IPS DF 19.7 (cell line): ENCODE measurements at regions not wholly inside any gene's neighbourhood (a gene's known extent, or its start where the extent isn't known, plus 50 kb on each side); places are given as distances from the start of the nearest gene placed in this dataset.
"Not testable (repeated sequence)": the region's sequence is repeated elsewhere in the genome, so short reads cannot be mapped to it uniquely, and the experiment has no call there.

Experiments used
- DNase-seq: peaks from one replicate; pipeline ENCODE4 v3.0.0-alpha.2; 2013; ENCODE audit warnings: low read depth, low spot score

DNA sequence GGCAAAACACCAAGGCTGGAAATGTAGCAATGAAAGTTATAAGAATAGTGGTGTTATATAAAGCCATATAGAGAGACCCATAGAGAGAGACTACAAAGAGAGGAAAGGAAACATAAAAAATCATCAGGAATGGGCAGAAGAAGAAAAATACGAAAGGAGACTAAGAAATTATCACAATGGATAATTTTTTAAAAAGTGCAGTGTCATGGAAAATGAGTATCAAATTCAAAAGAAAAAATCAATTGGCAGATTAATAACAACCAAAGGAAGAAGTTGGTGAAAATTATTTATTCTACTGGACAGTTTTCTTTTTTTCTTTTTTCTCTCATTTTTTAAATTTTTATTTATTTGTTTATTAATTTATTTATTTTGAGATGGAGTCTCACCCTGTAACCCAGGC is 1488.4 kb upstream of the WWC1 start:
- no peak for DNase-seq

DNA sequence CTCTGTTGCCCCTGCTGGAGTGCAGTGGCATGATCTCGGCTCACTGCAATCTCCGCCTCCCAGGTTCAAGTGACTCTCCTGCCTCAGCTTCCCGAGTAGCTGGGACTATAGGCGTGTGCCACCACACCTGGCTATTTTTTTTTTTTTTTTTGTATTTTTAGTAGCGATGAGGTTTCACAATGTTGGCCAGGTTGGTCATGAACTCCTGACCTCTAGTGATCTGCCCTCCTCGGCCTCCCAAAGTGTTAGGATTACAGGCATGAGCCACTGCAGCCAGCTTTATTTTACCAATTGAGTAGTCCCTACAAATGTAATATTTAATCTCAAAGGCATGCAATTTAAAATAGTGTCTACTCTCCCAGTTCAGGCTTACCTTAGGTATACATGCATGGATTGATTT is 1487.2 kb upstream of the WWC1 start:
- not testable (repeated sequence) for DNase-seq

DNA sequence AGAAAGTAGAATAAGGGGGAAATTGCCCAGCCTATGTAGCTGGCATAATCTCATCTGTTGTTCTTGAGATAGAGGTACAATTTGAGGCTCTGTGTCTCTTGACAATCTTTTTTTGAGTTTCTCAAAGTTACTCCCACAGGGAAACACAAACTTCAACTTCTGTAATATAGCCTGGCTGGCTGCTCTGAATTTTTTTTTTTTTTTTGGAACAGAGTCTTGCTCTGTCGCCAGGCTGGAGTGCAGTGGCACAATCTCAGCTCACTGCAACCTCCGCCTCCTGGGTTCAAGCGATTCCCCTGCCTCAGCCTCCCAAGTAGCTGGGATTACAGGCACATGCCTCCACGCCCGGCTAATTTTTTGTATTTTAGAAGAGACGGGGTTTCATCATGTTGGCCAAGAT is 1486.8 kb upstream of the WWC1 start:
- not testable (repeated sequence) for DNase-seq

DNA sequence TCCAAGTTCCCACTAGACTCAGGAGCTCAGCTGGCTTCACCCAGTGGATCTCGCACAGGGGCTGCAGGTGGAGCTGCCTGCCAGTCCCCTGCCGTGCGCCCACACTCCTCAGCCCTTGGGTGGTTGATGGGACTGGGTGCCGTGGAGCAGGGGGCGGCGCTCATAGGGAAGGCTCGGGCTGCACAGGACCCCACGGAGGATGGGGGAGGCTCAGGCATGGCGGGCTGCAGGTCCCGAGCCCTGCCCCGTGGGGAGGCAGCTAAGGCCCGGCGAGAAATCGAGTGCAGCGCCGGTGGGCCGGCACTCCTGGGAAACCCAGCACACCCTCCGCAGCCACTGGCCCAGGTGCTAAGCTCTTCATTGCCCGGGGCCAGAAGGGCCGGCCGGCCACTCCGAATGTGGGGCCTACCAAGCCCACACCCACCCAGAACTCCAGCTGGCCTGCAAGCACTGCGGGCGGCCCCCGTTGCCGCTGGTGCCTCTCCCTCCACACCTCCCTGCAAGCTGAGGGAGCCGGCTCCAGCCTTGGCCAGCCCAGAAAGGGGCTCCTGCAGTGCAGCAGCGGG is 1481.3 kb upstream of the WWC1 start:
- not testable (repeated sequence) for DNase-seq

DNA sequence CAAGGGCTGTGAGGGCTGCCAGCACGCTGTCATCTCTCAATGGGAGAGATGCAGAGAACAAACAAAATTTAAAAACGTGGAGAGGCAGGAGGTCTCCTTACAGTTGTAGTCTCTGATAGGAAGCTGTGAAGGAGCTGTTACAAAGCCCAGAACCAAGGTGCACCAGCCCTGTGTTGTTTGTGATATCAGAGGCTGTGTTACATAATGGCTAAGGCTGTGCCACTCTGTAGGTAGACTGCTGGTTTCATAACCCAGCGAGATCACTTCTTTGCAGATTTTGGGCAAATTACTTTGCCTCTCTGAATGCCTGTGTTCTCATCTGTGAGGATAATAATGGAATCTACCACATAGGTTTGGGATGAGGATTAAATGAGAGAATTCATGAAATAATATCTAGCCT is 1480.7 kb upstream of the WWC1 start:
- no peak for DNase-seq

DNA sequence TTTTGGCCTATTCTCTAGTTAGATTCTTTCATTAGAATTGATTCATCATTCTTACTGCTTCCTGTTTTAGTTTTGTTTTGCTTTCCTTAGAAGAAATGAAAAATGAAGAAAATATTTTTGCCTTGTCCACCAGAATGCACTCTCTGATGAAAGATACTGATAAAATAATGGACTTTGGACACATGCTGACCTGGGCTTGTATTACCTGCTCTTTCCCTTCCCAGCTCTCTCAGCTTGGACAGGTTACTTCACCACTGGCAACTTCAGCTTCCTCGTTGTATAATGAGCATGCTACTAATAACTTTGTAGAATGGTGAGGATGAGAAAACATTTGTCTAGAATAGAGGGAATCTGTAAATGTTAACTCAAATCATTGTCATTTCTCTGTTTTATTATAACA is 1468.1 kb upstream of the WWC1 start:
- DNase-seq = no peak

DNA sequence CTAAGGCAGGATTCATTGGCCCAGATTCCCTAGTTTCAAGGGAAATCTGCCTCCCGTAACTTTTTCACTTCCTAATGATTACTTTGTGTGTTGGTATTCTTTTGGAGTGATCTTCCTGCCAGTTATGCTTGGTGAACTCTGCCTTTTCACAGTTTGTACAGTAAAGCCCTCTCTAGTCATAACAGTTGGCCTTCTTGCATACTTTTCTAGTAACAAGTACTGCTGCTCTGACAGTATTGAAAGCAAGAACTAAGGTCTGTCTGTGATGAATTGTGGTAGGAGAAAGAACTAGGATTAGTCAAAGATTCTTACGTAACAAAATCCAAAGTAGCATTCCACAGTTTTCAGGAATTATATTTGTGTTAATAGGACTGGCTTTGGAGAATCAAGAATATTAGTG is 1457.2 kb upstream of the WWC1 start:
- DNase-seq = no peak

DNA sequence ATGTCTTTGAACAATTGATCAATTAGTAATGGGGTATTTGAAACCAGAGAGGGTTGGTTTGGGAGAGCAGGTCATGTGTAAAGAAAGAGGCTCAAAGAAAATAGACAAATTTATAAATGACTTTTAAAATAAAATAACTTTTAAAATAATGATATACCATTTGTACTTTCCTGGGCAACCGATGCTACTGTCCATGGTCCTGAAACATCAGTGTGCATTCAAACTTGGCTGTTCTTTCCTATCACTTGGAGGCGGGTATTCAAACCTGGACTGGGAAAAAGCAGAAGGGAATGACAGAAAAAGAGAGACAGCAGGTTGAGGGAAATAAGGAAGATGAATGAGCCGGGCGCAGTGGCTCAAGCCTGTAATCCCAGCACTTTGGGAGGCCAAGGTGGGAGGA is 1446.4 kb upstream of the WWC1 start:
- no peak for DNase-seq

DNA sequence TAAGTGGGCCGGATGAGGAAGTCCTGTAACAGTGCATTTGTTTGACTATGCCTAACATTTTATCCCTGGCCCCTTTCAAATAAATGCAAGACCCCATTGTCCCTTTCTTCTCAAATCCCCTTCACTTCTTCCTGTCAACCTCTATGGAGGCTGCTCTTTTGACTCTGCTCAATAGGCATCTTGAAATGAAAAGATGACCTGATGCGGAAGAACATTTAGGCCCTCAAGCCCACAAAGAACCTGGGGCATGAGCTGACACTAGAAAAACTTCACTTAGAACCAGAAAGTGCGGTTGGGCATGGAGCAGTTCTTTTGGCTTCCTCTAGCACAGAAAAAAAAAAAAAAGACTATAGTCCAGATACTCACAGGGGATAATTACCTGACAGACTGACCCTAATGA is 1434.7 kb upstream of the WWC1 start:
- DNase-seq = no peak

DNA sequence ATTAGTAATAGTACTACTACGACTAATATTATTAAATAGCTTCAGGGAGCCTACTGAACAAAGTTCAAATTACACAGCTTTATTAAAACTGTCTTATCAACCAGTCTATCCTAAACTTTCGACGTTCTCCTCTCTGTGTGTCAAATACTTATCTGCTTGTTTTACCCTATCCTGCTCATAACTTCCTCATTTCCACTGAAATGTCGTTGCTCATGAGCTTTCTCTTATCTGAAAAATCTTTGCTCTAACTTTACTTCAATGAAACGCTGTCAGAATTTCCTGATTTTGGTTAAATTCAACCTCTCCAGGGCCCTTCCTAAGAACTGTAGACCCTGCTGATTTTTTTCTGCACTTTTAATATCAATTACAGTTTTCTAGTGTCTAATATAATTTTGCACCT is 1431.0 kb upstream of the WWC1 start:
- DNase-seq = no peak

DNA sequence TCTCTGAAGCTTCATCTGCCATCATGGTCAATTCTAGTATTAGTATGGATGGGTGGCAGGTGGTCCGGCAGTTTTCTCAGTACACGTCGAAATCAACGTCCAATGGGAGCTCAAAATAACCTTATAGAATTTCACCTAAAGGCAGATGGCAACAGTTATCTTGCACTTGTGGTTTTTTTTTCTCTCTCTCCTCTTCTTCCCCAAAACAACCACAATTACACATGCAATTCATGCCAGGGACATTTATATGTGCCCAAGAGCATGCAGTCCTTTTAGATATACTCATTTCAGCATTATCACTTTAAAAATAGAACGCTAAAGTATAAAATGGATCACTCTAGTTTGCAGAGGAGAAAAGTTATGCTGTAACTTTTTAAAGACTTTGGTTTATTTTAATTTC is 1428.9 kb upstream of the WWC1 start:
- no peak for DNase-seq

DNA sequence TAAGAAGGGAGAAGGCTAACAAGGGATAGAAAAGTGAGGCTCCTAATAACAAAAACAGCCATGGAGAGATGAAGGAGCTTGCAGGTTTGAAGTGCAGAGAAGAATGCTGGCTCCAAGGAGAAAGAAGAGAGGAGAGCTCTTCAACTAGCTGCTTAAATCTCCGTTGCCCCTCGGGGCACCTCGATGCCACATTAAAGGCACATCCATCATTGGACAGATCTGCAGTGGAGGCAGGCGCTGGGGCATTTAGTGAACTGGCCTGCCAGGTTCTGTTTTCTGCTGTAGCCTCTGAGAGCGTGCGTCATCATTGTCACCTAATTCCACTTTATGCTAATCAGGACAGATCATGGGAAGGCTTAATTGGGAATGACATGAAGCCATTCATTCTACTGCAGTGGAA is 1426.2 kb upstream of the WWC1 start:
- DNase-seq = no peak

DNA sequence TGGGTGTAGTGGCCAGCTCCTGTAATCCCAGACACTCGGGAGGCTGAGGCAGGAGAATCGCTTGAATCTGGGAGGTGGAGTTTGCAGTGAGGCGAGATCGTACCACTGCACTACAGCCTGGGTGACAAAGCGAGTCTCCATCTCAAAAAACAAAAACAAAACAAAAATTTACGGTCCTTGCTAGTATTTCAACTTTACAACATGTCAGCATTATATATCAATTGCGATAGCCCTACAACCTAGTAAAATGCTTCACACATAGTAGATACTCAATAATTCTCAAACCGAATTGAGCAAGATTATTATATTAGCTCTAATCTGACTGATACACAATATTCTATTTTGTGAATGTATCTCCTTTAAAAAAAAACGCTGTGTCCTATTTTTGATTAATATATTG is 1411.0 kb upstream of the WWC1 start:
- DNase-seq = no peak

DNA sequence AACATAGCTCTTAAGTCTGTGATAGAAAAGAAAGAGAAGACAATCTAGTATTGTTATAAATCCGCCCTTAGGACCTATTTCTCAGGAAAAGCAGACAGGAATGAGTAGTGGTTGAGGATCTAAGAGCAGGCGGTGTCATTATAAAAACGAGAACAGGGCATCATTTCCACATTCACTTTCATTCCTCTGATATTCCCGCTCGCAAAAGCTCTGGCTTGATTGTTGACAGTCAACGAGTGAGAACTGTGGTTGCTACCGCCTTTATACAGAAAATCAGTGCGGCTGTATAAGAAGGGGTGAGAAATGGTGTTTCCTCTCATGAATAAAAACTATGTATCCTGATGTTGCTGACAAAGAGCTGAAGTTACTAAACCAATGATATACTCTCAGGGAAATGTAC is 1409.6 kb upstream of the WWC1 start:
- no peak for DNase-seq

DNA sequence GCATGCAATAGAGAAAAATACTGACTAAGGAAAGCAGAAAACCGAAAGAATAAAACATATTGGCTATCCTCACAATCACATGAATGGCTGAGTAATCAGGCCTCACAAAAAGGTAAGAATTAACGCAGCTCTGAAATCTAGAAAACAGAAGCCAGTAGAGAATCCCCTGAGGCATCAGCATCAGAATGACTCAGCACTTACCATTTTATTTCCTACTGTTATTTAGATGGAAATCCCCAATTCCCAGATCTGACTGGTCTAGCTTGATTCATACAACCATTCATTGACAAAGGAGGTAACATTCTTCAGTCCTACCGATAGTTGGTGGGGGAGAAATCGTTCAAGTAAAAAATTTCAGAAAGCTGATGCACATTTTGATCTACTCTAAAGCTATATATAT is 1408.4 kb upstream of the WWC1 start:
- DNase-seq = peak; percentile 64

DNA sequence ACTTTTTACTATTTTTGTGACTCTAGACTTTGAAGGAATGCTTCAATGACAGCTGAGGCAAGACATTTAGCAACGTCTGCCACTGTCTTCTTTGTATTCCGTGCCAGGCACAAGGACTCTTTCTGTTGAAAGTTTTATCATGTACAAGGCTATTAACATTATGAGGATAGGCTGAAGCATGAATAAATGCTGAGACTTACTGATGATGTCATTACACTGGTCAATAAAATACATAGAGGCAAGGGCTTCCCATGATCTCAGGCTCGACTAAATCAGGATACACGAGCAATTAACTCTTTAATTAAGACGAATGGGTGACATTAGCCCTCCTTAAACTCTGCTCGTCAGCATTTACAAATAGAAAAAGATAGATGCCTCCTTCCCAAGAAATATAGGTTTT is 1393.3 kb upstream of the WWC1 start:
- DNase-seq = no peak

DNA sequence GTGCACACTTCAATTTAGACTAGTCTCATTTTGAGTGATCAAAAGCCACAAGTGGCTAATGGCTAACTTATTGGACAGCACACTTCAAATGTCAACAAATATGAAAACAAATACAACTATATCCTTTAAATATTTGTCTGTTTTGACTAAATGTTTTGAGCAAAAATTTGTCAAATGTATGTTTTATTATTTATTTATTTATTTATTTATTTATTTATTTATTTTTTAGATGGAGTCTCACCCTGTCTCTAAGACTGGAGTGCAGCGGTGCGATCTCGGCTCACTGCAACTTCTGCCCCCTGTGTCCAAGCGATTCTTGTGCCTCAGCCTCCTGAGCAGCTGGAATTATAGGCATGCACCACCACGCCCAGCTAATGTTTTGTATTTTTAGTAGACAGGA is 1392.1 kb upstream of the WWC1 start:
- no peak for DNase-seq

DNA sequence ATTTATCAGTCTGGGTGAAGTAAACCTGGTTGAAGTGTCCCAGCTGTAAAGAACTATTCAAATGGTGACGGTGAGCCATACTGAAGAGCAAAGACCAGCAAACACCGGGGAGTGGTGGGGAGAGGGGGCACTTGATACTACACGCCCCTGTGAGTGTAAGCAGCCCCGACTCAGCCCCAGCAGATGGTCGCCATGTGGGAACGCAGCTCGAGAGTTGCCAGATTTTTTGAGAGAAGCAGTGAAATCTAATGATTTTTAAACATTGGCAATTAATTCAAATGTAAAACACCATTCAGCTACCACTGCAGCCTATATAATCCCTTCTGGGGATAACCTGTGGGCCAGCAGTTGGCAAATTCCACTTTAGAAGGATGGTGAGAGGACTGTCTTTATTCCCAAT is 1386.9 kb upstream of the WWC1 start:
- DNase-seq = no peak

DNA sequence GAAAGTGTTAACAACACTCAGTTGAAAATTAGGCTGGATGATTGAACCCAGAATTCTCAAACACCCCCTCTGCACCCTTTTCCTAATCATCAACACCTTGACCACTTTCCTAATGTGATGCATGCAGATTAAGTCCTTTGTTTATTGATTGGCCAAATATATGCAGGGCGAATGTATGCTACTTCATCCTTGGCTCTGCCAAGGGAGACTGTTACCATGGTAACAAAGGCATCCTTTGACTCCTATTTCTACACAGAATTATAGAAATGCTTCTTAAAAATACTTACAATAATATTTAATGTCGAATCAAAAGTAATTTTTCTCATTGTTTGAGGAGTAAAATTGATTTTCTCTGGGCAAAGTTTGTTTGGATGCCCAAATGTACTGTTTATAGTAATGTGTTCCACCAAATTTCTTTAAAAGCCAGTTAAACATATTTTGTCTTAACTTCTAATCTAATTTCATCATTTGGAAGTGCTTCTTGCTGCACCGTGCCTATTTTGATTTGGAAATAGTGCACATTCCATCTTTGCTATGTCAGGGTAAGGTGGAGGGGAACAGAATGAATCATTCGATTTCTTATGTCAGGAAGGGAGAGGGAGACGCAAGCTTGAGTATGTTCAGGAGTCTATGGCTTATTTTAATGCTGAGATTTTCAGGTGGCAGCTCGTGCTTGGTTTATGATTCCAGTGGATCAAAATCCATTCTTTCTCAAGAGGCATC is 1384.3 kb upstream of the WWC1 start:
- DNase-seq = no peak

DNA sequence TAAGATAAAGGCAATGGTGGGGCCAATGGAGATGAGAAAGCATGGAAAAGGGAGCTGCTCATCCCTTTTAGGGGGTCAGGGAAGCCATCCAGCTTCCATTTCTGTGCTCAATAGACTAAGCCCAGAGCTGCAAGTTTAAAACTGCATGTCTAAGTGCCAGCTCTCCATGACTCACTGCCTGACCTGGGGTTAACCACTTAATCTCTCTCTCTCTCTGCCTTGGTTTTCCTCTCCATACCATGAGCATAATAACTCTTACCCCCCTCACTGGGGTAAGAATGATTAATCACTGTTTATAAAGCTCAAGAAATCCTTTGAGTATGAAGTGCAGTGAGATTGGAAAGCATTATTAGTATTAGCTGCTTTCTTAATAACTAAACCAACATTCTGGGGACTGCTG is 1382.4 kb upstream of the WWC1 start:
- DNase-seq = no peak

DNA sequence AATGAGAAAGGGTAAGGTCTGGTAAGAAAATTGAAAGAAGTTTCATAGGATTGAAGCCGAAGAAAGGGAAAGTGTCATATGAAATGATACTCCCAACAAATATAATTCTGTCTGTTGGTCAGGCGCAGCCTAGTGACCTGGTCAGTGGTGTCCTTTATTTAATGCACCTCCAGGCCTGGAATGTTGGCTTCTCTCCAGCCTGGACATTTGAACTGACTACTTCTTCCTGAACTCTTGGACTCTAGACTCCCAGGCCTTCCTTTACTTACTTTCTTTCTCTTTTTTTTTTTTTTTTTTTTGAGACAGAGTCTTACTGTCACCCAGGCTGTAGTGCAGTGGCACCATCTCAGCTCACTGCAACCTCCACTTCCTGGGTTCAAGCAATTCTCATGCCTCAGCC is 1381.5 kb upstream of the WWC1 start:
- no peak for DNase-seq

DNA sequence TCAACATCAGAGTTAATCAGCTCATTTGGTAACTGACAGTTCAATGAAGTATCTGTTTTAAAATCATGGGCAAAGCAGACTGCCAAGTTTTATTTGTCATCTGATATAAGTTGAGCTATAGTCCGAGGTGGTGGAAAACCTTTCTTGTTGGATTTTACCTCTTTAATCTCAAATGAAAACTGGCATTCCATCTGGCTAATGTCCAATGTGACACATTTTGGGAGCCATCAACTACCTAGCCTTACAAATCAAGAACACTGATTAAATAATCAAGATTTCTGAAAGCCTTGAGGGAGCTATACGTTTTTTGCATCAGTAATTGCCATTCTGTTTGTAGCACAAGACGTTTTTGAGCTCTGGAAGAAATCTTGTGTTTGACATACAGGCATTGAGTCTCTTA is 1380.5 kb upstream of the WWC1 start:
- no peak for DNase-seq

DNA sequence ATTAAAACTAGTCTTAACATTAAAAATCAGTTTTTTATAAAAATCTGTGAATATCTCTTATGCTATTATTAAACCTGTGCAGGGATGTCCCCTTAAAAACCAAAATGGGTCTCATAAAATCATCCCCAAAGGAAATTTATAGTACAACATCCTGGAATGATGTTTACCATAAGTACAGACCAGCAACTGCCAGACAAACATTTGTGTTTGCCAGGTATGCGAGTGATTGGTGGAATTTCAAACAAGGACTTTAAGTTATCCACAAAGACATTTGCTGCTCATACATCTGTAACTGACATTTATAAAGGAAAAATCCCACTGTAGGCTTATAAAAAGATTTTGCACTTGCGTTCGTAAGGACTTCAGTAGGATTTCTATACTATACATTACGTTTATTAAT is 1375.4 kb upstream of the WWC1 start:
- DNase-seq = no peak

DNA sequence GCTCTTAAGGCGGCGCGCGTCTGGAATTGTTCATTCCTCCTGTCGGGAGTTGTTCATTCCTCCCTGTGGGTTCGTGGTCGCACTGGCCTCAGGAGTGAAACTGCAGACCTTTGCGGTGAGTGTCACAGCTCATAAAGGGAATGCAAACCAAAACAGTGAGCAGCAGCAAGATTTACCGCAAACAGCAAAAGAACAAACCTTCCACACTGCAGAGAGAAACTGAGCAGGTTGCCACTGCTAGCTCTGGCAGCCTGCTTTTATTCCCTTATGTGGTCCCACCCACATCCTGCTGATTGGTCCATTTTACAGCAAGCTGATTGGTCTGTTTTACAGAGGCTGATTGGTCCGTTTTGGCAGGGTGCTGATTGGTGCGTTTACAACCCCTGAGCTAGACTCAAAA is 1365.3 kb upstream of the WWC1 start:
- no peak for DNase-seq
